ENCODE measurements at regions not wholly inside any gene's neighbourhood (a gene's known extent, or its start where the extent isn't known, plus 50 kb on each side); places are given as distances from the start of the nearest gene placed in this dataset.

GRCh38 chr9:95810133-95810532 lies 65.4 kb upstream of the ERCC6L2 start:
- no peak for TF ChIP-seq POLR2AphosphoS5 (IDR thresholded peaks at IDR 0.05; ENCODE audit: low read depth, low read length)
- TF ChIP-seq REST (IDR thresholded peaks at IDR 0.05; ENCODE audit: insufficient read depth in 1 of 2, low read depth in 2 of 2, low read length in 2 of 2): no peak
- no peak for TF ChIP-seq FOXP2 (optimal IDR thresholded peaks at IDR 0.05; ENCODE audit: borderline replicate concordance, extremely low read depth, extremely low read length, insufficient read depth)

Data from PFSK-1 (cell line).